HepG2 (cell line): ENCODE measurements at regions not wholly inside any gene's neighbourhood (a gene's known extent, or its start where the extent isn't known, plus 50 kb on each side); places are given as distances from the start of the nearest gene placed in this dataset.

Experiments
- ATAC-seq: fragments of 200-7000 bp; cut with Tn5 transposase; 3 replicates; pipeline ENCODE4 v1.9.1; 2020; ENCODE audit warnings: mild to moderate bottlenecking, moderate library complexity
- BruUV-seq: library from RNA; stranded (reverse); fragments of 400-500 nt; replicated peaks from 2 replicates; lab custom pipeline; 2021; lab: Mats Ljungman, UMichigan
- CTCF ChIA-PET: fragments of 300-600 bp; formaldehyde crosslinking; extraction: SDS; loops from one replicate; lab custom pipeline; 2021; ENCODE audit warnings: low total read pairs, inconsistent platforms, low intra/inter-chr PET ratio; lab: Yijun Ruan, JAX
- POLR2A ChIA-PET: fragments of 350-600 bp; sonication (Branson Sonifier 250); formaldehyde crosslinking; loops from one replicate; lab custom pipeline; 2020; ENCODE audit warnings: antibody characterized with exemption, inconsistent platforms; lab: Yijun Ruan, JAX
- DNase-seq: peaks from one replicate; pipeline ENCODE4 v3.0.0-alpha.2; 2015; ENCODE audit warnings: low spot score
- FAIRE-seq: peaks from 3 replicates; lab custom pipeline; 2011; peaks lifted over from hg19 to GRCh38; lab: Jason Lieb, UNC
- H2AFZ ChIP-seq: one replicate; pipeline ENCODE4 v1.6.1; 2011; ENCODE audit warnings: low read length, inconsistent platforms
- H3K27ac ChIP-seq: fragments of 300-600 bp; 3 replicates; pipeline ENCODE4 v1.8.0; 2011; ENCODE audit warnings: mixed run types, mild to moderate bottlenecking, mixed read lengths, low read length, inconsistent platforms; ENCODE audit not compliant: insufficient read depth; ENCODE audit errors: extremely low read length
- H3K27me3 ChIP-seq, 2 experiments: fragments of 200-600 bp in 1 of 2; 2 replicates in 1 of 2; 3 replicates in 1 of 2; pipeline versions ENCODE4 v1.6.0 to v1.8.0; 2011; ENCODE audit warnings: low read length in 2 of 2, mild to moderate bottlenecking in 2 of 2, moderate library complexity in 2 of 2, inconsistent platforms in 1 of 2; ENCODE audit not compliant: insufficient read depth in 2 of 2, control insufficient read depth in 1 of 2
- H3K36me3 ChIP-seq, 2 experiments: fragments of 200-600 bp in 1 of 2; replicated peaks in 1 of 2; 2 replicates in 1 of 2; 3 replicates in 1 of 2; pipeline versions ENCODE4 v1.5.1 to v1.8.0; 2011; ENCODE audit warnings: low read length in 2 of 2, inconsistent platforms in 1 of 2; ENCODE audit not compliant: insufficient read depth in 2 of 2, control insufficient read depth in 1 of 2
- H3K4me1 ChIP-seq: 2 replicates; pipeline ENCODE4 v1.5.1; 2012; ENCODE audit warnings: low read length, inconsistent platforms; ENCODE audit not compliant: insufficient read depth
- H3K4me2 ChIP-seq: 2 replicates; pipeline ENCODE4 v1.6.0; 2011; ENCODE audit warnings: low read depth, low read length, inconsistent platforms
- H3K4me3 ChIP-seq, 3 experiments: fragments of 200-600 bp in 1 of 3; sonication (generic), shearing (Covaris generic) in 1 of 3; replicated peaks in 1 of 3; 2 replicates each; pipeline ENCODE4 v1.5.1; 2011 to 2016; ENCODE audit warnings: low read length in 3 of 3, inconsistent platforms in 2 of 3, low read depth in 2 of 3, mild to moderate bottlenecking in 2 of 3, control low read depth in 1 of 3, mixed read lengths in 1 of 3; ENCODE audit not compliant: insufficient read depth in 1 of 3
- H3K79me2 ChIP-seq: one replicate; pipeline ENCODE4 v1.6.1; 2011; ENCODE audit warnings: low read length, inconsistent platforms; ENCODE audit not compliant: insufficient read depth
- H3K9ac ChIP-seq: 2 replicates; pipeline ENCODE4 v1.6.0; 2011; ENCODE audit warnings: mild to moderate bottlenecking, low read depth, low read length, inconsistent platforms; ENCODE audit not compliant: insufficient read depth
- H3K9me3 ChIP-seq: 2 replicates; pipeline ENCODE4 v1.5.1; 2012; ENCODE audit warnings: mild to moderate bottlenecking, low read length
- H4K20me1 ChIP-seq: 2 replicates; pipeline ENCODE4 v1.6.0; 2011; ENCODE audit warnings: inconsistent platforms, mild to moderate bottlenecking, low read length, moderate library complexity; ENCODE audit not compliant: insufficient read depth
- CTCF ChIP-seq: sonication (generic); formaldehyde crosslinking; IDR thresholded peaks from 2 replicates; pipeline ENCODE4 v1.5.0; 2020; ENCODE audit warnings: mild to moderate bottlenecking, missing genetic modification reagents, moderate library complexity
- MIXL1 ChIP-seq: IDR thresholded peaks from 2 replicates; pipeline ENCODE4 v1.6.1; 2016
- NFIB ChIP-seq: sonication (generic); formaldehyde crosslinking; IDR thresholded peaks from 2 replicates; pipeline ENCODE4 v1.9.0; 2021; ENCODE audit warnings: missing genetic modification reagents, mild to moderate bottlenecking, borderline replicate concordance
- TEF ChIP-seq: sonication (generic); formaldehyde crosslinking; IDR thresholded peaks from 2 replicates; pipeline ENCODE4 v1.5.0; 2020; ENCODE audit warnings: missing genetic modification reagents
- ZNF589 ChIP-seq: sonication (generic); formaldehyde crosslinking; conservative IDR thresholded peaks from 2 replicates; pipeline ENCODE4 v1.8.0; 2022; ENCODE audit warnings: mild to moderate bottlenecking, moderate library complexity, missing genetic modification reagents
- ZNF770 ChIP-seq: sonication (generic); formaldehyde crosslinking; IDR thresholded peaks from 2 replicates; pipeline ENCODE4 v1.5.0; 2020; ENCODE audit warnings: mild to moderate bottlenecking, missing genetic modification reagents
- WGBS: methylation state at CpG from one replicate; pipeline ENCODE4 v1.1.6; 2017; ENCODE audit warnings: low lambda C conversion rate; 5-methylcytosine and 5-hydroxymethylcytosine counted together
- in situ Hi-C: cut with HindIII; loops from 2 replicates; pipeline ENCODE4 v1.10.0; 2017; ENCODE audit warnings: low pct_unique_long_range_greater_than_20kb; ENCODE audit not compliant: extremely low pct_ligation_motif_present
- intact Hi-C: fragments of 100-400 bp; cut with micrococcal nuclease; formaldehyde crosslinking; loops from one replicate; pipeline ENCODE4 v1.10.0; 2022; ENCODE audit not compliant: unreplicated experiment

DNA sequence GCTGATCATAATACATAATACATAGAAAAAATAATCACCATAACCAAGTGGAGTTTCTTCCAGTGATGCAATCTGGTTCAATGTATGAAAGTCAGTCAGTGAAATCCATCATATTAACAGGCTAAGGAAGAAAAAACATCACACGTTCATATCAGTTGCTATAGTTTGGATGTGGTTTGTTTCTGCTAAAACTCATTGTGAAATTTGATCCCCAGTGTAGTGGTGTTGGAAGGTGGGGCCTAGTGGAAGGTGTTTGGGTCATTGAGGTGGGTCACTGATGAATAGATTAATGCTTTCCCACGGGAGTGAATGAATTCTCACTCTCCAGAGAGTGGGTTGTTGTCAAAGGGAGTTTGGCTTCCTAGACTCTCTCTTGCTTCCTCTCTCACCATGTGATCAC is 84.6 kb upstream of the PTGDR start:
- Histone ChIP-seq H3K4me1 (no peaks in the 10 kb centered on the region), H3K36me3 (no peaks in the 10 kb centered on the region), H3K27me3 (no peaks in the 10 kb centered on the region), H3K9me3 (peaks cover 22% of the 10 kb centered on the region), H3K27ac (no peak overlapping the region), H4K20me1 (no peaks in the 10 kb centered on the region), H3K9ac (no peak overlapping the region), H3K4me3 (no peak overlapping the region), H3K4me2 (no peak overlapping the region), H3K79me2 (no peaks in the 10 kb centered on the region), H2AFZ (no peak overlapping the region)
- BruUV-seq, result no TSS peak
- ChIA-PET CTCF (no interaction called here), POLR2A (no interaction called here)
- DNase-seq, result no peak
- in situ Hi-C loops (no loop called here), intact Hi-C loops (no loop called here)
- 0% methylated on average over 2 of the region's 2 CpGs for WGBS
- no peak for FAIRE-seq
- no peak for ATAC-seq
- TF ChIP-seq ZNF589 (CRISPR knock-in tag) (no peak), MIXL1 (CRISPR knock-in tag) (no peak), ZNF770 (CRISPR knock-in tag) (no peak), TEF (no peak), CTCF (CRISPR knock-in tag) (no peak), NFIB (CRISPR knock-in tag) (no peak)
